ENCODE measurements at regions not wholly inside any gene's neighbourhood (a gene's known extent, or its start where the extent isn't known, plus 50 kb on each side); places are given as distances from the start of the nearest gene placed in this dataset.
"Not testable (repeated sequence)": the region's sequence is repeated elsewhere in the genome, so short reads cannot be mapped to it uniquely, and the experiment has no call there.

DNA sequence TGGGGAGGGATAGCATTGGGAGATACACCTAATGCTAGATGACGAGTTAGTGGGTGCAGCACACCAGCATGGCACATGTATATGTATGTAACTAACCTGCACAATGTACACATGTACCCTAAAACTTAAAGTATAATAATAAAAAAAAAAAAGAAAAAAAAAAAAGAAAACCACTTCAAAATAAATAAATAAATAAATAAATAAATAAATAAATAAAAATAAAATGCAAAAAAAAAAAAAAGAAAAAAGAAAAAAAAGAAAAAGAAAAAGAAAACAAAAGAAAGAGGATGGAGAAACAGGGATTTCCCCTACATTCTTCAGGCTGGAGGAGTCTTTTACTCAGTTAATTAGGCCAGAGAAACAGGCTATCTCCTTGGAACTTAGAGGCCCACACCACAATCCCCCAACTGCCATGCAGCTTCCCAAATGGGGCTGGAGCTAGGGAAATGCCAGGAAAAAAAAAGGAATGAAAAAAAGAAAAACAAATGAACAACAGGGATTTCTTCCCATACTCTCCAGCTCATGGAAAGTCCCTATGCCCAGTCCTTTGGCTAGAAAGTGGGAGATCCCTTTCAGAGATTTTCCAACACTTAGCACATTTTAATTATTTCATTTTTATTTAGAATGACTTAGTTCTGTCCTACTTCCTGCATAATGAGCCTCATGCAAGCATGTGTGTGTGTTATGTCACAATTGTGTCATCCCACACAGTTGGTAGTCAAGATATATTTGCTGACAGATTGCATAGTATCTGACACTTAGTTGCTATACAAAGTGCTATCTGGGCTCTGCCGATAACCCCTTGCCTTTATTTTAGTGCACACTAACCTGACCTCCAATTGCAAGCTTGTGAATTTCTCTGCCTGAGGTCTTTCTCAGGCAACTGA lies 486.4 kb downstream of the PLPP3 start:
- Mint-ChIP-seq H3K27me3 (no peaks in the 10 kb centered on the region), H3K36me3 (no peaks in the 10 kb centered on the region), H3K27ac (no peak overlapping the region), H3K9me3 (no peaks in the 10 kb centered on the region), H3K4me3 (no peak overlapping the region), H3K4me1 (ENCODE audit: low read depth in 2 of 2) (no peaks in the 10 kb centered on the region)
- ATAC-seq (no peak), DNase-seq (ENCODE audit: low spot score) (no peak)

DNA sequence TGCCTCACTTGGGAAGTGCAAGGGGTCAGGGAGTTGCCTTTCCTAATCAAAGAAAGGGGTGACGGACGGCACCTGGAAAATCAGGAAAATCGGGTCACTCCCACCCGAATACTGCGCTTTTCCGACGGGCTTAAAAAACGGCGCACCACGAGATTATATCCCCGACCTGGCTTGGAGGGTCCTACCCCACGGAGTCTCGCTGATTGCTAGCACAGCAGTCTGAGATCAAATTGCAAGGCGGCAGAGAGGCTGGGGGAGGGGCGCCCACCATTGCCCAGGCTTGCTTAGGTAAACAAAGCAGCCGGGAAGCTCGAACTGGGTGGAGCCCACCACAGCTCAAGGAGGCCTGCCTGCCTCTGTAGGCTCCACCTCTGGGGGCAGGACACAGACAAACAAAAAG lies 489.5 kb downstream of the PLPP3 start:
- H3K4me1 Mint-ChIP-seq (ENCODE audit: low read depth in 2 of 2); H3K27me3 Mint-ChIP-seq; ATAC-seq; H3K27ac Mint-ChIP-seq; DNase-seq (ENCODE audit: low spot score); H3K9me3 Mint-ChIP-seq; H3K4me3 Mint-ChIP-seq; H3K36me3 Mint-ChIP-seq: not testable (repeated sequence)

GRCh38 chr1:56084246-56084645 lies 495.1 kb downstream of the PLPP3 start:
- no peak overlapping the region for H3K27ac Mint-ChIP-seq
- H3K4me3 Mint-ChIP-seq: no peak overlapping the region
- H3K9me3 Mint-ChIP-seq: peaks cover 7% of the 10 kb centered on the region
- no peaks in the 10 kb centered on the region for H3K36me3 Mint-ChIP-seq
- H3K27me3 Mint-ChIP-seq: peaks cover 6 to 7% of the 10 kb centered on the region in 2 donors
- H3K4me1 Mint-ChIP-seq (ENCODE audit: low read depth in 2 of 2): no peaks in the 10 kb centered on the region
- no peak for ATAC-seq
- DNase-seq (ENCODE audit: low spot score): no peak

DNA sequence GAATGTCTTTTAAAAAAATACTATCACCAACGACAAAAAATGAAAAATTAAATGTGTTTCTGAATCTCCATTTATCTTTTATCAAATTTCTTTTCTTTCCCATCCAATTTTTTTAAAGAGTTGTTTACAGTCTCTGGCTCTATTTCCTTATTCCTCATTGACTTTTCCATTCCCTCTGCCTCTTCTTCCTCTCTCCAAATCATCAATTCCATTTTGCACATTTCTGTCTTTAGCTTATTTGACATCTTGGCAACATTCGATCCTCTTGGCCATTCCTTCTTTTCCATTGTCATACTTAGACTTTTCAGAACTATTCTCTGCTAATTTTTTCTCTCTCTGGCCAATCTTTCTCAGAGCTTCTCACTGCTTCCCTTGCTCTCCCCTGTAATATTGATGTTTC lies 497.6 kb downstream of the PLPP3 start:
- Mint-ChIP-seq H3K9me3 (peaks cover 7% of the 10 kb centered on the region), H3K4me3 (no peak overlapping the region), H3K4me1 (ENCODE audit: low read depth in 2 of 2) (no peaks in the 10 kb centered on the region), H3K27me3 (peaks cover 6 to 7% of the 10 kb centered on the region in 2 donors), H3K36me3 (no peaks in the 10 kb centered on the region), H3K27ac (no peak overlapping the region)
- DNase-seq (ENCODE audit: low spot score): no peak
- ATAC-seq: no peak

- Mint-ChIP-seq H3K4me3 (no peak overlapping the region), H3K27me3 (peaks cover 6 to 7% of the 10 kb centered on the region in 2 donors), H3K27ac (no peak overlapping the region), H3K4me1 (ENCODE audit: low read depth in 2 of 2) (no peaks in the 10 kb centered on the region), H3K9me3 (peaks cover 7% of the 10 kb centered on the region), H3K36me3 (no peaks in the 10 kb centered on the region)
- DNase-seq (ENCODE audit: low spot score) (no peak), ATAC-seq (no peak)
Observed at GRCh38 chr1:56081173-56081572, 498.2 kb downstream of the PLPP3 start.

DNA sequence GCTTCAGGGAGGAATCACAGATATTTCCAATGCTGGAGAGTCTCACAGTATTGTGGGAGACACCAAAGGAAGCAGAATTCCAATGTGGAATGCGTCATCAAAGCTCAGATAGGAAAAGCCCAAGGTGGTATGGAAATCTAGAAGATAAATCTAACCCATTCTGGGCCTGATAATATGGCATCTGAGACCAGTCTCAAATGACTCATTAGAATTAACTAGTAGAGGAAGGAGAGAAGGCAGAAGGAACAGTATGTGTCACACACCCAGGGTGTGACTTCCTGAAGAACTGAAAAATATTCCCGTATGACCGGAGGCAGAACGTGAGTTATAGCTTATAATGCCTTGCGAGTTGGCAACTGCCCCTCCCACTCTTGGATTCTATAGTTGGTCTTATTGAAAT lies 499.2 kb downstream of the PLPP3 start:
- Mint-ChIP-seq H3K36me3 (no peaks in the 10 kb centered on the region), H3K4me3 (no peak overlapping the region), H3K27ac (no peak overlapping the region), H3K4me1 (ENCODE audit: low read depth in 2 of 2) (no peaks in the 10 kb centered on the region), H3K9me3 (peaks cover 7% of the 10 kb centered on the region), H3K27me3 (peaks cover 6 to 7% of the 10 kb centered on the region in 2 donors)
- ATAC-seq (no peak), DNase-seq (ENCODE audit: low spot score) (no peak)

DNA sequence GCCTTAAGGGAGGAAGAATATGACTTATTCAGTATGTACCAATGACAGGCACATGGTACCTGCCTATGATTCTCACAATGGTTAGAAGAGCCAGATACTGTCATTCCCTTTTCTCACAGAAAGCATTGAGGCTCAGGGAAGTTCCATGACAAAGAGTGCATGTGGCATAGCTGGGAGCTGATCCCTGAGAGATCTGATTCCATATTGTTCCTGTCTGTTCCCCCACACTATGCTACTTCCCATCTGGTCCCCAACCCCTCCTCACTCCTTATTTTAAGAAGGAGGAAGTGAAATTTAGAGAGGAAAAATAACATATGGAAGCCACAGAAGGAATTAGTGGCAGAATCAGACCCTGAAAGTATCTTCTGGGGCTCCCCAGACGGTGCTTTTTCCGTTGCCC lies 500.0 kb downstream of the PLPP3 start:
- DNase-seq (ENCODE audit: low spot score) (no peak), ATAC-seq (no peak)
- H3K4me3 Mint-ChIP-seq: no peak overlapping the region
- H3K27me3 Mint-ChIP-seq: peaks cover 6 to 7% of the 10 kb centered on the region in 2 donors
- no peaks in the 10 kb centered on the region for H3K4me1 Mint-ChIP-seq (ENCODE audit: low read depth in 2 of 2)
- no peak overlapping the region for H3K27ac Mint-ChIP-seq
- H3K36me3 Mint-ChIP-seq: no peaks in the 10 kb centered on the region
- peaks cover 7% of the 10 kb centered on the region for H3K9me3 Mint-ChIP-seq

- no peak for DNase-seq (ENCODE audit: low spot score)
- Mint-ChIP-seq H3K9me3 (peaks cover 4% of the 10 kb centered on the region), H3K27ac (no peak overlapping the region), H3K4me1 (ENCODE audit: low read depth in 2 of 2) (no peaks in the 10 kb centered on the region), H3K36me3 (no peaks in the 10 kb centered on the region), H3K4me3 (no peak overlapping the region), H3K27me3 (peaks cover 0 to 2% of the 10 kb centered on the region in 2 donors)
- ATAC-seq: no peak
Observed at GRCh38 chr1:56077206-56077605, 502.2 kb downstream of the PLPP3 start.

DNA sequence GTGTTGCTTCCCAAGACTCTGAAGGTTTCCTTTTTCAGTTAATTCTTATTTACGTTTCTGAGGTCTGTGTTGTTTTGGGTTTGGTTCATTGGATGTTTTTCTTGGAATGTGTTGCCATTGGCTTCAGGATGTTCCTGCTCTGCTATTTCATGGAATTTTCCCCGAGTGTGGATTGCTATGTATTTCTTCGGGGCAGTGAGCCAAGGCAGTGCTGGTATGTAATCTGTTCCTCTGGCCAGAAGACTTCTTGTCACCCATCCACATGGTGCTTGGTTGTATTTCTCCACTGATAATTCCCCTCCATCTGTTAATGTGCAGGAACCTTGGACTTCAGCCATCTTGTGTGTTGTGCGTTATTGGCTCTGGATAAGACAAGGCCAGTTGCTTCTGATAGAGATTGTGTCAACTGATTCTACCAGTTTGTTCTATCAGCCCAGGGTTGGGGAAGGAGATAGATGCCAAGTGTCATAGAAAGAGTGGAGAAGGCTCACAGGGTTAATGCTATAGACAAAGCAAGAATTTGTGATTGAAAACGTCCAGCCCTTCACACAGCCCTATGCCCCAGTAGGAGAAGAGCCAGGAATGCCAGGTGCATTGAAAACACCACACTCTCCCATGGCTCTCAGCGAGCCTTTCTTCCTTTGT lies 505.2 kb downstream of the PLPP3 start:
- Mint-ChIP-seq H3K4me3 (no peak overlapping the region), H3K27ac (no peak overlapping the region), H3K36me3 (no peaks in the 10 kb centered on the region), H3K4me1 (ENCODE audit: low read depth in 2 of 2) (no peaks in the 10 kb centered on the region), H3K9me3 (peaks cover 2% of the 10 kb centered on the region), H3K27me3 (peaks cover 0 to 4% of the 10 kb centered on the region in 2 donors)
- no peak for DNase-seq (ENCODE audit: low spot score)
- no peak for ATAC-seq

DNA sequence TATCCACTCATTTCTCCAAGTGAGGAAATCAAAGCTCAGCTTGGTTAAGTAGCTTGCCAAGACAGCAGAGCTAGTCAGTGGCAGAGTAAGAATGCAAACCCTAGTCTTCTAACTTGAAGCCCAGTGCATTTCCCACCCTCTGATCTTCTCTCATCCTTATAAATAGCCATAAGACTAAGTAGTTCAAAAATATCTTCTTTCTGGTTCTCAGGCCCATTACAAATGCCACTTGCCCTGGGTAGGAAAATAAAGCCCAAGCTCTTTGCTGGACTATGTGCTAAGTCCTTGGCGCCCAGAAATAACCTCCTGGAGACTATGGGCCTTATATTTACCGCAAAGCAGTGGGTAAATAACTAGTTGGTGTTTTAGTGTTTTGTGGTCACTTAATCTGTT lies 505.8 kb downstream of the PLPP3 start:
- DNase-seq (ENCODE audit: low spot score) (no peak), ATAC-seq (no peak)
- Mint-ChIP-seq H3K4me1 (ENCODE audit: low read depth in 2 of 2) (no peaks in the 10 kb centered on the region), H3K27ac (no peak overlapping the region), H3K36me3 (no peaks in the 10 kb centered on the region), H3K4me3 (no peak overlapping the region), H3K9me3 (peaks cover 3% of the 10 kb centered on the region), H3K27me3 (peaks cover 0 to 7% of the 10 kb centered on the region in 2 donors)

DNA sequence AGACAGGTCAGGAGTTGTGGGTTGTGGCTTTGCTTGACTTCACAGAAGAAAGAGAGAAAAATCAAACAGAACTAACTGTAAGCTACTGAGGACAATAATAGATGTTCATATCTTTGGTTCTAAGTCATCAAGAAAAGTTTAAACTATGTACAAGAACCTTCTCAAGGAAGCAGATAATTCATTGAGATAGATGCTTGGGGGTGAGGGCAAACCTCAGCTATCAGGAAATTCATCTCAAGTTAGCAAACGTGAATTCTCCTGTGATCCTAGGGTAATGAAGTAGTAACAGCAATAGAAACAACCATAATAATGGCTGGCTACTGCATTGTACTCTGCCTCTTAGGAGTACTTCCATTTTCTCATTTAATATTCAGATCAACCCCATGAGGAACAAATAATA lies 506.2 kb downstream of the PLPP3 start:
- H3K4me3 Mint-ChIP-seq: no peak overlapping the region
- H3K27ac Mint-ChIP-seq: no peak overlapping the region
- H3K4me1 Mint-ChIP-seq (ENCODE audit: low read depth in 2 of 2): no peaks in the 10 kb centered on the region
- peaks cover 3% of the 10 kb centered on the region for H3K9me3 Mint-ChIP-seq
- DNase-seq (ENCODE audit: low spot score) (no peak), ATAC-seq (no peak)
- no peaks in the 10 kb centered on the region for H3K36me3 Mint-ChIP-seq
- peaks cover 0 to 7% of the 10 kb centered on the region in 2 donors for H3K27me3 Mint-ChIP-seq

DNA sequence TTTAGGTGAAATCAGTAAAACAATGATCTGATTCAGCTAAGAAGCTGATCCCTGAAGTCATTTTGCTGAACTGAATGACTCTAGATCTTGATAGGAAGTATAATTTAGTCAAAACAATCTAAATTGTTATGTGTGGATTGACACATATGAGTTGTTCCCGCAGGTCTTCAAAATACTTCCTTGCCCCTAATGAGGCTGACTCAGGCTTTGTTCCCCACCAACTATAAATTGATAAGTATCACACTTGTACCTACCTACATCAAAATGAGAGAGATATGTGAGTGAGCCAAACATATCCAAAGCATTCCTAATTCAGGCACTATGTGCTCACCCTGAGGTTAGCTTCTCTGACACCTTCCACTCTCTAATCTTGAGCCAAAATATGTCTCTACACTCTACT lies 507.1 kb downstream of the PLPP3 start:
- DNase-seq (ENCODE audit: low spot score): no peak
- Mint-ChIP-seq H3K27me3 (peaks cover 0 to 7% of the 10 kb centered on the region in 2 donors), H3K4me1 (ENCODE audit: low read depth in 2 of 2) (no peaks in the 10 kb centered on the region), H3K4me3 (no peak overlapping the region), H3K27ac (no peak overlapping the region), H3K9me3 (peaks cover 3% of the 10 kb centered on the region), H3K36me3 (no peaks in the 10 kb centered on the region)
- no peak for ATAC-seq

GRCh38 chr1:56071351-56071750 lies 508.0 kb downstream of the PLPP3 start:
- Mint-ChIP-seq H3K27ac (no peak overlapping the region), H3K4me1 (ENCODE audit: low read depth in 2 of 2) (no peaks in the 10 kb centered on the region), H3K4me3 (no peak overlapping the region), H3K27me3 (peaks cover 0 to 7% of the 10 kb centered on the region in 2 donors), H3K9me3 (peaks cover 3% of the 10 kb centered on the region), H3K36me3 (no peaks in the 10 kb centered on the region)
- no peak for DNase-seq (ENCODE audit: low spot score)
- ATAC-seq: no peak

DNA sequence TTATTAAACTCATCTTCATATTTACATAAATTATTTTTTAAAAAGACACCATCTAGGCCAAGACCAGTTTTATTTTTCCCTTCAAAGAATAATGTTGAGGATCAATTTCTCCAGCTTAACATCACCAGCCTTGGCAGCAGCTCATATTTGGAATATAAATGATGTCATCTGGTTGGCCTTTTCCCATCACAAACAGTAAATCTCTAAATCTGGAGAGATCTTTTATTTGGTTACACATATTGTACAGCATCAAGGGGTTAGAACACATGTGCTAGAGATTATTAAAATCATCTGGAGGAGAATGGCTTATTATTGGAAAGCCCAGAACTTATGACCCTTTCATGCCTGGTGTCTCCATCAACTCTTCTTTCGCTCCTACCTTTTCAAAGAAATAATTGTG lies 508.8 kb downstream of the PLPP3 start:
- H3K36me3 Mint-ChIP-seq: no peaks in the 10 kb centered on the region
- no peak overlapping the region for H3K27ac Mint-ChIP-seq
- no peaks in the 10 kb centered on the region for H3K4me1 Mint-ChIP-seq (ENCODE audit: low read depth in 2 of 2)
- ATAC-seq: no peak
- H3K4me3 Mint-ChIP-seq: no peak overlapping the region
- peaks cover 3% of the 10 kb centered on the region for H3K9me3 Mint-ChIP-seq
- no peak for DNase-seq (ENCODE audit: low spot score)
- peaks cover 0 to 7% of the 10 kb centered on the region in 2 donors for H3K27me3 Mint-ChIP-seq
